Neural cell (in vitro differentiated cells): ENCODE measurements at regions not wholly inside any gene's neighbourhood (a gene's known extent, or its start where the extent isn't known, plus 50 kb on each side); places are given as distances from the start of the nearest gene placed in this dataset.

Experiments used
- CTCF ChIP-seq: fragments of 450-650 bp; IDR thresholded peaks from 2 replicates; pipeline ENCODE4 v1.5.1; 2014; ENCODE audit warnings: antibody characterized with exemption, mild to moderate bottlenecking, moderate library complexity; ENCODE audit not compliant: poor library complexity, severe bottlenecking
- EP300 ChIP-seq: fragments of 450-650 bp; conservative IDR thresholded peaks from 2 replicates; pipeline ENCODE4 v1.6.1; 2014; ENCODE audit warnings: antibody characterized with exemption, mild to moderate bottlenecking, moderate library complexity; ENCODE audit not compliant: poor library complexity, severe bottlenecking
- EZH2 ChIP-seq: fragments of 200-600, 300-800 bp; shearing (Covaris generic), sonication (generic); IDR thresholded peaks from 2 replicates; pipeline ENCODE4 v1.6.1; 2014; ENCODE audit warnings: antibody characterized with exemption, low read length, borderline replicate concordance, mild to moderate bottlenecking; ENCODE audit not compliant: insufficient read depth, poor library complexity, severe bottlenecking
- POLR2AphosphoS5 ChIP-seq: IDR thresholded peaks from 2 replicates; pipeline ENCODE4 v1.6.1; 2012
- RAD21 ChIP-seq: fragments of 450-650 bp; conservative IDR thresholded peaks from 2 replicates; pipeline ENCODE4 v1.6.1; 2014; ENCODE audit warnings: antibody characterized with exemption, mild to moderate bottlenecking, moderate library complexity
- REST ChIP-seq: IDR thresholded peaks from 2 replicates; pipeline ENCODE4 v1.6.1; 2012; ENCODE audit warnings: borderline replicate concordance
- TAF1 ChIP-seq: IDR thresholded peaks from 2 replicates; pipeline ENCODE4 v1.6.1; 2012; ENCODE audit warnings: low read depth

DNA sequence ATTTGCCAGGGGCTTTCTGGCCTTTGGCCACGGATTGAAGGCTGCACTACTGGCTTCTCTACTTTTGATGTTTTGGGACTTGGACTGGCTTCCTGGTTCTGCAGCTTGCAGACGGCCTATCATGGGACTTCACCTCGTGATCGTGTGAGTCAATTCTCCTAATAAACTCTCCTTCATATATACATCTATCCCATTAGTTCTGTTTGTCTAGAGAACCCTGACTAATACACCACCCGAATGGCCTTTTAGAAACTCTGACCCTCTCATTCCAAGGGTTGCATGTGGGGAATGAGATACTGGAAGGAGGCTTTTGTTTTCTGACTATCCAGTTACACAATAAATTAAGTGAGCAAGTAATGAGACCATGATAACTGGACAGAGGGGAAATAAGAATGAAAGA, 430.7 kb downstream of the CDH2 start:
- TF ChIP-seq CTCF (no peak), EZH2 (no peak), POLR2AphosphoS5 (no peak), RAD21 (no peak), EP300 (no peak), TAF1 (no peak), REST (no peak)
